Right lobe of liver (tissue), 4 donors: ENCODE measurements at regions not wholly inside any gene's neighbourhood (a gene's known extent, or its start where the extent isn't known, plus 50 kb on each side); places are given as distances from the start of the nearest gene placed in this dataset.

ENCODE experiments used
- CTCF ChIP-seq, 4 donors: fragments of 200-600 bp in 3 of 4; fragments of 450-650 bp in 1 of 4; IDR thresholded peaks; one replicate each; pipeline versions ENCODE4 v1.5.1 to v1.8.0; 2016 to 2022; ENCODE audit warnings: antibody characterized with exemption in 4 of 4, mild to moderate bottlenecking in 2 of 4
- POLR2A ChIP-seq: fragments of 450-650 bp; IDR thresholded peaks from one replicate; pipeline ENCODE4 v1.6.1; 2017; ENCODE audit warnings: antibody characterized with exemption, mild to moderate bottlenecking
- donor health status: DM: no; HTN: no; CAD: no.
- donor health status: DM: no; HTN: no; CAD: no.
- donor health status: DM: no; HTN: yes; CAD: no.

- TF ChIP-seq CTCF (IDR thresholded peaks at IDR 0.05), result no peak
- no peak for TF ChIP-seq POLR2A
Measured at GRCh38 chr1:226486161-226486560, 62.4 kb upstream of the STUM start.
